GM18951 (cell line): ENCODE measurements at regions not wholly inside any gene's neighbourhood (a gene's known extent, or its start where the extent isn't known, plus 50 kb on each side); places are given as distances from the start of the nearest gene placed in this dataset.

Experiments
- POLR2A ChIP-seq: IDR thresholded peaks from 4 replicates; pipeline ENCODE4 v1.6.1; 2011; ENCODE audit warnings: mild to moderate bottlenecking; ENCODE audit not compliant: insufficient read length, insufficient read depth; ENCODE audit errors: extremely low read depth
- in situ Hi-C: fragments of 300-500 bp; cut with MboI; formaldehyde crosslinking; loops from one replicate; pipeline ENCODE4 v1.12.0; 2022; ENCODE audit warnings: low sequenced_read_pairs, mixed read lengths, inconsistent platforms; ENCODE audit not compliant: unreplicated experiment

DNA sequence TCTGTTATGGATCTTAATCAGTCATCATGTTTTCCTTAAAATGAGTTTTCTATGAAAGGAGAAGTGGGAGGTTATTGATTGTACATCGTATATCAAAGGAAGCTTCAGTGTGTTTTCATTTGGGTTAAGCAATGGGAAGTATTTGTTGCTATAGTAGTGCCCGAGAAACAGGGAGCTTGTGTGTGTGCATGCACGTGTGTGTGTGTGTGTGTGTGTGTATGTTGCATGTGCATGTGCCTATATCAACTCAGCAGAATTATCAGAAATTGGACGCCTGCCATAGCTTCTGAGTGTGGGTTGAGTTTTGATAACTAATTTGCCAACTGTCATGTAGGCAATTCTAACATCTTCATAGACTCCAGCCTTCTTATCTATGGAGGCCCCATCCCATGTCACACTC, 246.1 kb upstream of the CRY1 start:
- in situ Hi-C loops: no loop called here
- no peak for TF ChIP-seq POLR2A

DNA sequence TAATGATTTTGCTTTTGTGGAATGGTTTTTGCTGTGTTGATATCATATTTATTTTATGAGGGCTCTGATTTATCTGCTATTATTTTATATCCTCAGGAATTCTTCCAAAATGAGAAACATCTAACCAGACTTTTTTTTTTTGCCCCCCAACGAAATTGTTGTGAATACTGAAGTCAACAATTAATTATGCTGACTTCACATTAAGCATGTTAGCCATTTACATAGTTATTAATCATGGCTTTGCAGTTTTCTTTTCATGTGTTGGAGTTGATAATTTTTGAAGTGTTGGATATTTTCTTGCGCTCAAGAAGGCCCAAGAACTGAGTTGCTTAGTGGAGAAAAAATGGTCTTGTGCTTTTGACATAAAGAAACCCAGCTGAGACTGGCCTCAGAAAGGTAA, 246.6 kb upstream of the CRY1 start:
- in situ Hi-C loops: no loop called here
- no peak for TF ChIP-seq POLR2A

DNA sequence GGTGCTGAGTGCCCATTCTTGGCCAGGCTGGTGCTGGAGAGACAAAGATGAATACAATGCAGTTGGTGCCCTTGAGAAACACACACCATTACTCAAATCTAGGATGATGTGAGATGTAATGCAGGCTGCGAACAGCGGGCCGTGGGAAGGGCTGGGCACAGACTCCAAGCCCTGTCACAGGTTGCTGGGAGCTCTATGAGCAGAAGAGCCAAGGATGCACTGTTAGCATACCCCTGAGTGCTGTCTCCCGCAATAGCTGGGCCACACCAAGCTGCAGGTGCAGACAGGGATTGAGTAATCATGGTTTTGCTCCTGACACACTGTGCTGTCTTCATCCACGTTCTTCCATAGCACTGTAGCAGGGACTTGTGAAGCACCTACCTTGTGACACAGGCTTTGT, 247.5 kb upstream of the CRY1 start:
- in situ Hi-C loops: no loop called here

DNA sequence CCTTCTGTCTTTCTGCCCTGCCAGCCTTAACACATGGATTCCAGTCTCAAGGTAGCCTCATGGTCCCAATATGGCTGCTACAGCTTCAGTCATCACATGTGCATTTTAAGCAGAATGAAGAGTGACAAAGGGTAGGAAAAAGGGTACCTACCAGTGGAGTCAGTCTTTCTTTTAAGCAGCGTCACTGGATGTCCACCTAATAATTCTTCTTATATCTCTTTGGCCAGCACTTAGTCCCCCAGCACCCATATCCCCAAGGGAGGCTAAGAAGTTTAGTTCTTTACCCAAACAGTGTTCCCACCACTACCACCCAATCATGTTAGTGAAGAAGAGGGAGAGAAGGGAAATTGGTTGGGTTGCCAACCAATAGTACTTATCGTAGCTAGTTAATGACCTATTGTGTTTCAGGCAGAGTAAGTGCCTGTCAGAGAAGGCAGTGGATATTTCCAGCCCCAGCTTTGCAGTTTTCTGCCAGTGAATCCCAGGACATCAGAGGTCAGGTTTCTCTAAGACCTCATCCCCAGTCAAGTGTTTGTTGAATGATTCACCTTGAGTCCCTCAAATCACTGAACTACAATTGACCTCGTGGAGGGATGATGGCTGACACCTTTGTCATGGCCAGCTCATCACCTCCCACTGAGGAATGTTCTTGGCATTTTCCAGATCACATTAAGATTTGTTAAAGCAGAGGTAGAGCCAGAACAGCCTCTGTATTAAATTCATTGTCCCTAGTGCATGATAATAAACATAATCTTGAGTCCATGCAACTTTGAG, 250.9 kb upstream of the CRY1 start:
- in situ Hi-C loops: no loop called here
- no peak for TF ChIP-seq POLR2A

More for the DNA sequence above, 247.5 kb upstream of the CRY1 start:
- no peak for TF ChIP-seq POLR2A

DNA sequence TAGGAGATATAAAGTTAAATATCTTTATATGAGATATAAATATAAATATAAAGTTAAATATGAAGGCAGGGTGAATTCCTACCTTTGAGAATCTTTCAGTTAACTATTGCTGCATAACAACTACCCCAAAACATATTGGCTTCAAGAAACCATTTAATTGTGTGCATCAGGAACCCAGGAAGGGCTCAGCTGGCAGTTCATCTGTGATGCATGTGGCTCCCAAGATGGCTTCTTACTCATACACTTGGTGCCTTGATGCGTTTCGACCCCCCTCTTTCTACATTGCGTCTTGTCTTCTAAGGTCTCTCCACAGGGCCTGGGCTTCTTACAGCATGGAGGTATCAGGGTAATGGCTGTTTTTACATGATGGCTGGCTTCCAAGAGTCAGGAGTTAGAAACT, 253.9 kb upstream of the CRY1 start:
- in situ Hi-C loops: no loop called here
- TF ChIP-seq POLR2A: no peak

DNA sequence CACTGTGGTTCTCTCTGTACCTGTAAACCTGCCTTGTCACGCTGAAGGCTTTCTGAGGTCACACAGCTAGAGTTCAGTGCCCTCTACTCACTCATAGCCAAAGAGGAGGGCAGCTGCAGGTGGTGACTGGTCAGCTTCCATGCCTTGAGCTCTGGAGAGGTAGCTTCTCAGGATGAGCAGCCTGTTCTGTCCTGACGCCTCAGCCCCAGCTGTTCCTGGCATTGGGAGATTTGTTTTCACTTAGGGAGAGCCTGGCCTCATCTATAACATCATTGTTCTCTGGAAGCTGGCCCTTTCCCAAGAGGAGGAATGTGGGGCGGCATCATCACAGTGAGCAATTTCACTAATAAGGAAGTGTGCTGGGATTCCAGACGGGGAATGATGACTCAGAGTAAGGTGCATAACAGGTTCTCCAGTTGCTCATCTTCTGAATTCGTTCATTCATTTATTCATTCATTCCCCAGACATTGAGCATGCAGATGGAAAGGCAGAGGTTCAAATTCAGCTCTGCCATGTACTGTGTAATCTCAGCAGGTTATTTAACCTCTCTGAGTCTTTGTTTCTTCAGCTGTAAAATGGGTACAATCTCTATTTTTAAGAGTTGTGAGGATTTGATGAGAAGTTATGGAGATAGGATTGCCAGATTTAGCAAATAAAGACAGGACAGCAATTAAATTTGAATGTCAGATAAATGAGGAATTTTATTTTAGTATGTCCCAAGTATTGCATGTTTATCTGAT, 255.8 kb upstream of the CRY1 start:
- no peak for TF ChIP-seq POLR2A
- in situ Hi-C loops: no loop called here

DNA sequence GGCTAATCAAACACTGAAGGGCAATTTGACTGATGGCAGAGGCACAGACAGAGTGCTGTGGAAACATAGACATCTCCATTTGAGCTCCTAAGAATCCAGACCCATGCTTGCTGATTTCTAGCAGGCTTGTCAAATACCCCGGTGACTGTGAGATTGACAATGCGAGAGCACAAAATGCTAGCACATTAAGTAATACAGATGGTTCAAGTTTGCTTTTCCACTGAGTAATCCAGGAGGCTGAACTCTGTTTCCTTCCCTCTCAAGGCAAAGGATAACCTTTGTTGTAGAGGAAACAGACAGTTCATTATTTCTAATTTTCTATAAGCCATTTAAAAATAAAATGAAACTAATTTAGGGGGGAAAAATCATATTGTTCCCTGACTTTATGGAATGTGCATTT, 256.5 kb upstream of the CRY1 start:
- no peak for TF ChIP-seq POLR2A
- in situ Hi-C loops: no loop called here

DNA sequence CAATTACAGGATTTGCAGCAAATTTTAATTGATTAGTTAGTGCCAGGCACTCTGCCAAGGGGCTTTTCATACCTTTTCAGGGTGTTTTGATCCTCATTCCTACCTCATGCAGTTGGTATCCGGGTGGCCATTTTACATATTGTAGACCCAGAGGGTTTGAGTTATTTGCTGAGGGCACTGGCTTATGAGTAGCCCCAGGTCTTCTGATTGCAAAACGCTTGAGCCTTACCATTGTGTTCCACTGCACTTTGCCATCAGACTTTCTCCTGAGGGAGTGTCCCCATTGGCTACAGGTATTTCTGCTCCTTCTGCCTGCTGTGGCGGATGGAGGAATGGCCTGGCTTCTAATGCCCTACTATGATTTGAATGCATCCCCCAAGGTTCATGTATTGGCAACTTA, 257.8 kb upstream of the CRY1 start:
- TF ChIP-seq POLR2A: no peak
- in situ Hi-C loops: no loop called here

DNA sequence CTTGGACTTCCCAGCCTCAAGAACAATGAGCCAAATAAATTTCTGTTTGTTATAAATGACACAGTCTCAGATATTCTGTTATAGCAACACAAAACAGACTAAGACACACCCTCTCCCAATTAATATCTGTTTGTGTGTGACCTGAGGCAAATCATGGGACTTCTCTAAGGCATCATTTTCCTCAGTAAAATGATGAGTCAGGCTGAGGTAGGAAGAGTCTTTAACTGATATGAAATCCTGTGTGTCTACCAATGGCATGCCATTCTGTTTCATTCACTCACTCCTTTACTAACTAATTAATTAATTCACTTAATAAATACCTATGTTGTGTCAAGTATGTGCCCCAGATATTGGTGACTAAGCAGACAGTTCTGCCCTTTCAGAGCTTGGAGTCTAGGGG, 258.4 kb upstream of the CRY1 start:
- in situ Hi-C loops: no loop called here
- TF ChIP-seq POLR2A: no peak

DNA sequence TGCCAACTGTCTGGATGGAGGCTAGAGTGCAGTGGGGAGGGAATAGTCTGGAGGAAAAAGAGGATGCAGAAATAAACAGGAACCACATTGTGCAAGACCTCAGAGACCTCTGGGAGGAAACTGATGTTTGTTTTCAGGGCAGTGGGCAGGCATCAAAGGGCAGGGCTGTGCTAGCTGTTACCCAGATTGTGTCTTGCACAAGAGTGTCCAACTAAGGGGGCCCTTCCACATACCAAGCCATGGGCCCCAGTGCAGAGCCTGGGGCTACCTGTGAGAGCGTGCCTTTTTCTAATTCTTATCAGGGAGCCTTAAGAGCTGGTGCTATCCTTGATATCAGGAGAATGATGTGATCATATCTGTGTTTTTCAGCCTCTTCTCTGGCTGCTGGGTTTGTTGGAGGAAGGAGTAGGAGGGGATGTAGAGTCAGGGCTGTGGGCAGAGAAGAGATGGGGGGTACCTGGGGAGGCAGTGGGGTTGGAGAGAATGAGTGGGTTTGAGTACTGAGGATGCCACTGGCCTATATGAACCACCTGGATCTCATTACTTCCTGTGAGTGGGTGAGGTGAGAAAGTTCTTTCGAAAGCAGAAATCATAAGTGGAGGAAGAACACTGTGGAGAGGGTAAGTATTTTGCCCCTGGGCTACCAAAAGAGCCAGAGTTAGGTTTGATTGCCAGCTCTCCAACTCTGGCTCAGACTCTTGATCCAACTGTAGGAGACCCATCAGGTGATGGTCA, 259.2 kb upstream of the CRY1 start:
- in situ Hi-C loops: no loop called here
- no peak for TF ChIP-seq POLR2A

DNA sequence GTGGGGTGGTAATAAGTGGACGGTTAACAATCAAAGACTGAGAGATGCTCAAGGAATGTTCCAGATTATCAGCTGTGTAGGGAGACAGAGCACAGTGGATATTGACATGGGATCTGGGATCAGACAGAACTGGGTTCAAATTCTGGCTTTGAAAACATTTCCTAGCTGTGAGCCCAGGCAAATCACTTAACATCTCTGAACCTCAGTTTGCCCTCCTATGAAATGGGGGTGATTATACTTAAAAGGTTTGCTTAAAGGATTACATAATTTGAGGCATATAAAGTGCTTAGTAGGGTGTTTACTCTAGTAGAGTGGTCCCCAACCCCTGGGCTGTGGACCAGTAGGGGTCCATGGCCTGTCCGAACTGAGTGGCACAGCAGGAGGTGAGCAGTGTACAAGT, 260.0 kb upstream of the CRY1 start:
- TF ChIP-seq POLR2A: no peak
- in situ Hi-C loops: no loop called here

DNA sequence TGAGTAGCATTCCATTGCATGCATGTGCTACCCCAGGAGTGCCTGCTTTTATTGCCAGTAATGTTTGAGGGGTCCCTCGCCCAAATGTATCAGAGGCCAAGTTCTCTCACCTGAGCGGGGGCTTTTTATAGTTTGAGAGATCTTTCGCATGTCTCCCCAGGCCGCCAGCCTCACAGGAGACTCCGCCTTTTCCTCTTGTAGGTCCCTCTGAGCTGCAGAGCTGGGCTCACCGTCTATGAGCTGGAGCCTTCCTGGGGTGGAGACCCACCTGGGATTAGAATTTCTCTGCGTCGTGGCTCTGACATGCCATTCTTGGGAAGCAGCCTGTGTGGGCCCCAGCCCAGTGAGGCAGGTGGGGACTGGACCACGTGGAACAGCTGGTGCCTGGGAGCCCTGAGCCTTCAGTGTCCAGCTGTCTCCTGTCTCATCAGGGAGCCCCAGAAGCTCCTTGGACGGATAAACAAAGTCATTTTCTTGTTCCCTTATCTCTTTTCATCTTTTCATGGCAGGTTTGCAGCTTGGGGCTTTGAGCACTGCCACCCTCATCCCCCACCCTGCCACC, 261.7 kb upstream of the CRY1 start:
- in situ Hi-C loops: no loop called here

DNA sequence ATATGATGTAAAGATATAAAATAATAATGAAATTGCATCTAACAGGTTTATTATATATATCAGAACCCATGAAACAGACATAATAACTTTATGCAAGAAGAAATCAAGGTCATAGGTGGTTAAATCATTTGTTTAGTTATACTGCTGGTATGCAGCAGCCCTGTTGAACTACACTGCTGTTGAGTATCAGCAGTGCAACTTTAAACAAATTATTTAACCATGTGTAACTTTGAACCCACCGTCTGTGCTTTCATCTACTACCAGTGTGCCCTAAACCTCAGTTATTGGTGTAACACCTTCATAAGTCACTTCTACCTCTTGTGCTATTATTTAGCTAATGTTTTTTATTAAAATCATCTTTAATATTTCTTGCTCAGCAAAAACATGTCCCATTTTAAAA, 262.3 kb upstream of the CRY1 start:
- TF ChIP-seq POLR2A: no peak
- in situ Hi-C loops: no loop called here

More for the DNA sequence above, 261.7 kb upstream of the CRY1 start:
- TF ChIP-seq POLR2A: no peak
